ENCODE measurements at regions not wholly inside any gene's neighbourhood (a gene's known extent, or its start where the extent isn't known, plus 50 kb on each side); places are given as distances from the start of the nearest gene placed in this dataset.
"Not testable (repeated sequence)": the region's sequence is repeated elsewhere in the genome, so short reads cannot be mapped to it uniquely, and the experiment has no call there.

DNA sequence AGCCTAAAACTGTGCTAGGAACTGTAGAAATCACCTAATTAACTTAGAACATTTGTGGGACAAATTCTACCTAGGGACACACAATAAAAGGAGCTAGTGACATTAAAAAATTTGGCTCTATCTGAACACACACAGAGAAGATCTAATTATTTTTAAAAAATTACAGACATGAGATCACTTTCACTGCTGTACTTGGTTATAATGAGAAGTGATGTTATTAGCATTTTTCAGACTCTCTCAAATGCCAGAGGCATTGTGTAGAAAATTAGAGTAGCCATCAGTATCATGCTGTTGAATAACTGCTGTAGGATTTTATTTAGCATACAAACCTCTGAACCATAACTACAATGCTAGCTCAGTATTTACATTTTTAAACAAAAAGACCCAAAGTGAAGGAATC, 109.1 kb upstream of the ANK2 start:
- no peak for DNase-seq

DNA sequence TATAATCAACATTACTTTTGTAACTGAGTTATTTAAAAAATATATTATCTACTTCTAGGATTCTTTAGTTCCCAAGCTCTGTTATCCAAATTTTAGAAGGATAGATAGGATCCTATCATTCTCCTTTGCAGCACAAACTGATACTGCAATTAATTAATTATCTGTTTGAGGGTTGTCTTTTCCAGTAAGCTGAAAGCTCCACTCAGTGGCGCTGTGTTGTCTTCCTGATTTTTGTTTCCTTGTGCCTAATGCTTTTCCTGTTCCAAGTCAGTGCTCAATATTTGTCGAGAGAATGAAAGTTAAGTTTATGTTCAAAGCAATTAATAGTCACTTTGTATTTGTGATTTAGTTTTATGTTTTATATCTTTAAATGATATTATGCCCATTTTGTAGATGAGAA, 107.4 kb upstream of the ANK2 start:
- DNase-seq, result peak in 2 of 58 donors; percentile 7 to 12

DNA sequence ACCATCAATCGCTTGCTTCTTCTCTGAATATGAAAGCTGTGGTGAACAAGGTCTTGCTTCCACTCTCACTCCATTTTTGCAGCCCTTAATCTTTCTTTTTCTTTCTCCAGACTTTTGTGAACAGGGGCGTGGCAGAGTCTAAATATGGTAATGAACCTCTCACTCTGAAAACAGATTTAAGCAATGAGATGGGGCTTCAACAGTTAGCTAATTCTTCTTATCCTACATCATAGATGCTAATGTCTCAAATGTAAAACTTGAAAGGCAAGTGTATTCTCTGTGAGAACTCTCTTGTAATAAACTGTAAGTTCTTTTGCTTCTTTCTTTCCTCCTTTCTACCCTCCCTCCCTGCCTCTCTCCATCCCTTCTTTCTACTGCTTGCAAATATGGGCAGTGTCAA, 106.5 kb upstream of the ANK2 start:
- no peak for DNase-seq

DNA sequence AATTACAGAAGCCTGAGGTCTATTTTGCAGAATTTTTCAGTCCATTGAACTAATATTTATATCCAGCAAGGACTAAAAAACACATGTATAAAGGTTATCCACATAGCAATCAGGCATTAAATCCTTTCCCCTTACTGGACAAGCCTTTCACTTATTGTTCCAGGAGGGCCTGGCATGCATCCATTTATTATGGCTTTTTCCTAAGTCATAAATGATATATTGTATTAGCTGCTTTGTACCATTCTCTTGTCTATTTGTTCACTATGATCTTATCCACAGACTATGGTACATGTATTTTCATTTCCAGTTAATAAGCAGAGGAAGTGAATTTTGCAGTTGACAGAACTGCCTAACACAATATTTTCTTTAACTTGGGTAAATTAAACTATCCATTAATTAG, 105.4 kb upstream of the ANK2 start:
- DNase-seq, result no peak

DNA sequence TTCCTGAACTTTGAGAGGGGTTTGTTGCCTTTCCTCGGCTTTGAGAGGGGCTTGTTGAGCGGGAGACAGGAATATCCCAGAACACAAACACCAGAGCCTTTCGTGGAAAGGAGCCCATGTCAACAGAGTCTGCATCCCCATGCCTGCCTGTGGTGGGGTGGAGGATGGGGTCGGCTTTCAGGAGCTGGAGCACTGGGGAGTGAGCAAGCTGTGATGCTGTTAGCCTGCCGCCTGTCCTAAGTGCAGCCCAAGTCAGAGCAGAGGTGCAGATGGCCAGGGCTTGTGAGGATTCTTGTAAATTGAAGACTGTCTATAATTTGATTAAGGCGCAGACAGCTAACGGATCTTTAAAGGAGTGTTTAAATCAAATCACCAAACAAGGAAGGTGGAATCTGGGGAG, 103.3 kb upstream of the ANK2 start:
- no peak for DNase-seq

DNA sequence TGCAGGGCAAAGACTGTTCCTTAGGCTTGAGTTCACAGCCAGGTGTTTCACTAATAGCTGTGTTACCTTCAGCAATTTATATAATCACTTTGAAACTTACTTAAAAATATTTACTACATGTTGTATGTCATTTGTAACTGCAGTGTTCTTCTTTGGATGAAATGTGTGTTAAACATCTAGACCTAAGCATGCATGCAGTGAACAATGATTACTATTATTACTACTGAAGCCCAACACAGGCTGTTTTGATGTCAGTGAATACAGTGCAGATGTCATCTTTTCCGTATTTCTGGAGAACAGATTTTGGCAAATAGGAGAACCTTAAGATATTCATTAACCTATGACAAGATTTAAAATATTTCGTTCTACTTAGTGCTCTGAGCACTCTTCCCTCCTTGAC, 101.8 kb upstream of the ANK2 start:
- DNase-seq, result no peak

DNA sequence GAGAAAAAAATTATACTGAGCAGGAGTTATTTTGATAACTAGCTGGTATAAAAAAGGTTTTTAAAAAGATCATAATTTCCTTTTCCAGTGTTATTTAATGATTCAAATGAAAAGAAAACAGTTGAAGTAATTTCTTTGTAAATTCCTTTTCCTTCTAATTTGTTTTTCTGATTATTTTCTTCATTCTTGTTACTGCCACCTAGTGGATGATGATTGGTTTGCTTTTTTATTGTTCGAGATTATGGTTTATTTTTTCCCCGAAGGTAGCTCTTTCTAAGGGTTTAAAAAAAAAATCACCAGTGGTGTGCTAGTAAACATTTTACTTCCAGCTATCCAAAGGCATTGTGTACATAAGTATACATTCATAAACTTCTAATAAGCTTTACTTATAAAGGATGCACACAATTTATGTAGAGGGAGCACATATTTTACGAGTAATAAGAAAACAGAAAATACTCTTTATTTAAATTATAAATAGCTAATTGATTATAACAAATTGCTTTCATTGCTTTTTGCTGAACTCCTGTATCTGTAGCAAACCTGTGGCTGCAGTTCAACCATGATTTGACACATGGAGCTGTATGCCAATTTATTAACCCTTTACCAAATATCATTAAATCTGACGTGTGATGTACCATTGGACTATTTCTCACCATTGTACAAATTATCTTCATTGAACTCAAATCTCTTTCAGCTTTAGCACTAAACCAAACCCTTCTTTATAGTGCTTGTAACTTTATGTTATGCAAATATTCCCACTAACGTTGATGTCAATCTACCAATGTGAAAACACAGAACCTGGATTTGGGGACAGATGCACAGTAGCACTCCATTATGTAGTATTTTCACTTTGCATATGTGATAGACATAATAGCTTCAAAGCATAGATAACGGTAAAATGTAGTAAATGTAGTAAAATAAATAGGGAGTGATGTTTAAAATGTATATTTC, 97.8 kb upstream of the ANK2 start:
- DNase-seq, result no peak

DNA sequence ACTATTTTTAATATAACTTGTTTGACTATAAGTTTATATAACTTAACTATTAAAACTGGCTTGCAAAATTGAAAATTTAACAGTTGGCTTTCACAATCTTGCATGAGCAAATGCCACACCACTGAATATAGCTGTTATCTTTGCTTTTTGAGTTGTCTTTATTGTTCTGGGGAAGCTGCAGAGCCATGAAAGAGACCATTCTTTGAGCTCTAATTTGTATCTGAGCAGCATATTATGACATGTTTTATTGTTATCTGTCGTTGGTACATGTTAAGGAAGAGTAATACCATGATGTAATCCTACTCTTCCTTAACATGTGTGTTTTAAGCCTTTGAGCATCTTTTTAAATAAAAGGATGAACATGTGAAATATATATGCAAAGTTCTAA, 97.1 kb upstream of the ANK2 start:
- peak in 1 of 58 donors; percentile 53 for DNase-seq

DNA sequence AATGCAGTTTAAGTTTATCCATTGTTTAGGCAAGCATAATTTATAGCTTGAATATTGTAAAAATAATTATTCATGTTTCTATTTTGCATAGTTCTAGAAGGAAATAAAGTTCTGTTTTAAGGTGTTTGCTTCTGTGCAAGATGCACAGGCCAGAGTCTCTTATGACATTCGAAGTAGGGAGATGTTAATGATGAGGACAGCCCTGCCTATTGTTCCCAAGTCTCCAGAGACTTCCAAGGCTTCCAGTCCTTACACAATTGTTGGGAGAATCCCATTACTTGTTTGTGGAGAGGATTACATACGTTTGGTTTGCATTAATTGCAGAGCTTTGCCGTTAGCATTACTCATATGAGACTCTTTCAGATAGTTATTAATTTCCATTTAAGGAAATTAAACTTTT, 96.2 kb upstream of the ANK2 start:
- no peak for DNase-seq

DNA sequence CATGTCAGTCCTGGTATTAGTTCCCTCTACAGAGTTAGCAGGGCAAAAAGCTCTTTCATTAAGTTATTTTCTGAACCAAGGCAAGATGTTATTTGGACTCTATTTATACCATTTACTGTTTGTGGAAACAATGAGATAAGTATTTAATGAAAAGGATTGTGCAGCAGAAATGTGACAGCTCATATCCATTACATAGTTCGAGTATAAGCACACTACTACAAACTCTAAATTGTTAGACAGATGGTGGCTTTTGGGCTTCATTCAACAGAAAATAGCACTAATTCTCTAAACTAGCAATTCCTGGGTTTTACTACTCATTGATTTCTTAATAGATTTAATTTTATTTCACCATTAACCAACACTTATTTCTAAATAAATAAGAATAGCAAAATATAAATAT, 95.2 kb upstream of the ANK2 start:
- no peak for DNase-seq

DNA sequence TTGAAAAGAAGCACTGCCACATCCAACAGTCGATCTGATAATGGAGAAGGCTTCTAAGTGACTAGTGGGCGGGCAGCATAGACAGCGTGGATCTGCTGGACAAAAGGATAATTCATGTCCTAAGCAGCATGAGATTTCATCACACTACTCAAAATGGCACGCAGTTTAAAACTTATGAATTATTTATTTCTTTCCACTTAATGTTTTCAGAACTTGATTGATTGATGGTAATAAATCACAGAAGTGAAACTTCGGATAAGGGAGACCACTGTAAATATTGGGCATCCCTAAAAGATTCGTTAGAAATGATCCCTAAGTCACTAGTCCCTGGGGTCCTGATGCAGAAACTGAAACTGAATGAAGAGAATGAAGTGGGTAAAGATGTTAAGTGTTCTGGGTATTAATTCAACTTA, 93.0 kb upstream of the ANK2 start:
- peak in 14 of 58 donors; percentile 8 to 53 (median 24) for DNase-seq

DNA sequence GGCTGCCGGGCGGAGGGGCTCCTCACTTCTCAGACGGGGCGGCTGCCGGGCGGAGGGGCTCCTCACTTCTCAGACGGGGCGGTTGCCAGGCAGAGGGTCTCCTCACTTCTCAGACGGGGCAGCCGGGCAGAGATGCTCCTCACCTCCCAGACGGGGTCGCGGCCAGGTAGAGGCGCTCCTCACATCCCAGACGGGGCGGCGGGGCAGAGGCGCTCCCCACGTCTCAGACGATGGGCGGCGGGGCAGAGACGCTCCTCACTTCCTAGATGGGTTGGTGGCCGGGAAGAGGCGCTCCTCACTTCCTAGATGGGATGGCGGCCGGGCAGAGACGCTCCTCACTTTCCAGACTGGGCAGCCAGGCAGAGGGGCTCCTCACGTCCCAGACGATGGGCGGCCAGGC, 91.7 kb upstream of the ANK2 start:
- DNase-seq, result not testable (repeated sequence)

DNA sequence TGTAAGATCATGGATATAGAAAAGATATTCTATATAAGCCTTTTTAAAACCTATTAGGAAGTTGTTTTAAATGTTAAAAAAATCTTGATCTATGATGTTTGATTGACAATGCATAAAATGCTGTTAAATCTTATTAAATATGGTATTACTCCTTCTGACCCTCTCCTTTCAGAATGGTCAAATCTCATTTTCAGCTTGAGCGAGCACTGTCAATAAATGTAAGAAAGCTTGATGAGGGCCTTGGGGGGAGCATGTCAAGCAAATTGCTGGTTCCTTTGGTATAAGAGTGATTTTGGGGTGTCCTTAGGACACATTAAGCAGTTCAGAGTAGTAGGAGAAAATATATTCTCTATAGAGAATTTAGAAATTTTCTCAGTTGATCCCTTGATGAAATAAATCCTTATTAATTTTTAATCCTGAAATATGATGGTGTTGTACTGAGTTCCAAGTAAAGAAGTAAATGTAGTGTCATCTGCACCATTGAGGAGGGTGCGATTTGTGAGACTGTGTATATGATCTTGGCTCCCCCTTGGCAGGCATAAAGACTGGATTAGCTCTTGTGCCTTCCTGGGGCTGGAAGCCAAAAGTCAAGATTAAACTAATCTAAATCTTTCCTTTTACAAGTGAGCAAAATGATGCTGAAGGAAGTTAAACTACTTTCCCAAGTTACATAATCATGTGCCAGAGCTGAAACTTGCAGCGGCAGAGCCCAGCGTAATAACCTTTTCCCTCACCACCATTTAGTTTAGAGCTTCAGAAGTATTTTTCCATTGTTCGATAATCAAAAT, 82.6 kb upstream of the ANK2 start:
- DNase-seq, result no peak

DNA sequence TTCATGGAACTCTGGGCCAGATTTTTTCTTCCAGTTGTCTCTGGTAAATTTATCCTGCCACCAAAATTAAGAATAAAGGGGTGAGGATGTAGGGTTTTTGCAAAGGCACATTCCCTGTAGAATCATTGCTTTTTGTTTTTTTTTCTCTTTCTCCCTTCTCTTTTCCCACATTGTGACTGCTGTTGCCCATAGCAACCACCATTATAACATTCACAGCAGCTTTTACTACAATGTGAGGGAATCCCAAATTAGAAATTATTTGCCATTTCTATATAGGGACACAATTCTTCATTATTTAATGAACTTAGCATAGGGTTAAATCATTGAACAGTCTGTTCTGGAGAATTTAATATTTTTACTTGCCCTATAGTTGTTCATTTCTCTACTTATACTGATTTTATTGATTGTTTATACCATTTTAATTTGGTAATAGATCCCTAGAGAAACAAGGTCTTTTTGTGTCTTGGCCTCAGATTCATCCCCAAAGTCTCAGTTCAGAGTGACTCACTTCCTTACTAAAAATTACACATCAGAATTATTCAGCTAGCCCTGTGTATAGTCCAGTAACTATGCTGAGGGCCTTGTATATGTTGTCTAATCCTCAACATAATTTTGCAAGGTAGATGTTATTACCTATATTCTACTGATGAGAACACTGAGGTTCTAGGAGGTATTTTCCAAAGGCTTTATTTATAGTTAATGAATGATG, 80.8 kb upstream of the ANK2 start:
- no peak for DNase-seq

DNA sequence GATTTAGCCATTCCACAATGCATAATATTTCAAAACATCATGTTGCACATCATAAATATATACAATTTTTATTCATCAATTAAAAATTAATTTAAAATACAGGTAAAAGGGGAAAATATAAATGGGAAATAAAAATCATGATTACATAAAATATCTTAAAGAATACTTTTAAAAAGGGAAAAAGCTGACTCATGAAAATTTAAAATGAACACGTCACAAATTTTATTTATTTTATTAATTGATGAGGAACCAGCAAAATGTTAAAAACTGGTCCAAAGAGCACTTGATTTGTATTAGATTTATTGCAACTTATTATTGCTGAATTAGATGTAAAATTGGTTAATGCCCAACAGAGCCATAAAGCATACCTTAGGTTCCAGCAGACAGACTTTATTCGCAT, 78.5 kb upstream of the ANK2 start:
- no peak for DNase-seq

DNA sequence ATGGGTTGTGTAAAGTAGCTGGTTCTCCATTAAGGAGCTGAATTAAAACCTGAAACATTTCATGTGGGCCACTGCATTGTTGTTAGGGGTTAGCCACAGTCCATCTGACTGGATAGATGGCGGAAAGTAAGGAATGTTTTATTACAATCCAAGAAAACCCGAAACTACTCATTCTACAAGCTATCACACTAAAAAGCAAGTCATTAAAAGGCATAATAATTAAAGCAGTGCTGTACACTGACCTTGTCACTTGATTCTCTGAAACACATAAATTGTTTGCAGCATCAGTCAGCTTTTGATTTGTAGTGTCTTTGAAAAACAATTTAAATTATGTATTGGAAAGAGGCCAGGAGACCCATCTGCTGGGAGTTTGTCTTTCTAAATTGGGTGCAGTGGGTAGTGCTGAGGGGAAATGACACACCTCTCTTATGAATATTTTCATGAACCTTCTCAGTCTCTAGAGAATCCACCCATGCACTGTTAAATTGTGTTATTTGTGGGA, 75.7 kb upstream of the ANK2 start:
- no peak for DNase-seq

DNA sequence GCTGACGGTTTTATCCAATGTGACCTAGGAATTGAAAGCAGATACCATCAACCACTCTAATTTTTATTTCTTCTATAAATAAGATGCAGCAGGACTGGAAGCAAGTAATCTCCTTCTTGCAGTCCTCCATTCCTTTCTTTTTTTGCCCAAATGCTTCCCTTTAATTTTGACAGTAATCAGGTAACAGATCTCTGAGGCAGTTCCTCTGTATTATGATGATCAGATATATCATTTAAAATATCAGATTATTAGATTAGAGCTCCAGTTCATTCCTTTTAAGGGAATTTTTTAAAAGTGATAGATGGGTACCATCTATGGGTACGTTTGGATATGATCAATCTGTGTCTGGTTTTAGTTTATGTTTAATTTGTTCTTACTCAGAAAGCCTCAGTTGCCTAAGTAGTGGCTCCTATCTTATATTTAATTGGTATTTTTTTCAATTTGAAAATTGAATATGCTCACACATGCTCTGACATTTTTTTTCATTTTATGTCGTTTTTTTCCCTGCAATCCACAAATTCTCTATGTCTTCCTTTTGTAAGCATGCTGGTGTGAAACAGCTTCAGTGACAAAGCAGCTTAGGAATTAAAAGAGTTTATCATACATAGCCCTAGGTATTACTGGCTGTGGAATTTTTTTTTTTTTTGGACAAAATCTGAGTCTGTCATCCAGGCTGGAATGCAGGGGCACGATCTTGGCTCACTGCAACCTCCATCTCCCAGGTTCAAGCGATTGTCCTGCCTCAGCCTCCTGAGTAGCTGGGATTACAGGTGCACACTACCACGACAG, 73.7 kb upstream of the ANK2 start:
- DNase-seq, result no peak

DNA sequence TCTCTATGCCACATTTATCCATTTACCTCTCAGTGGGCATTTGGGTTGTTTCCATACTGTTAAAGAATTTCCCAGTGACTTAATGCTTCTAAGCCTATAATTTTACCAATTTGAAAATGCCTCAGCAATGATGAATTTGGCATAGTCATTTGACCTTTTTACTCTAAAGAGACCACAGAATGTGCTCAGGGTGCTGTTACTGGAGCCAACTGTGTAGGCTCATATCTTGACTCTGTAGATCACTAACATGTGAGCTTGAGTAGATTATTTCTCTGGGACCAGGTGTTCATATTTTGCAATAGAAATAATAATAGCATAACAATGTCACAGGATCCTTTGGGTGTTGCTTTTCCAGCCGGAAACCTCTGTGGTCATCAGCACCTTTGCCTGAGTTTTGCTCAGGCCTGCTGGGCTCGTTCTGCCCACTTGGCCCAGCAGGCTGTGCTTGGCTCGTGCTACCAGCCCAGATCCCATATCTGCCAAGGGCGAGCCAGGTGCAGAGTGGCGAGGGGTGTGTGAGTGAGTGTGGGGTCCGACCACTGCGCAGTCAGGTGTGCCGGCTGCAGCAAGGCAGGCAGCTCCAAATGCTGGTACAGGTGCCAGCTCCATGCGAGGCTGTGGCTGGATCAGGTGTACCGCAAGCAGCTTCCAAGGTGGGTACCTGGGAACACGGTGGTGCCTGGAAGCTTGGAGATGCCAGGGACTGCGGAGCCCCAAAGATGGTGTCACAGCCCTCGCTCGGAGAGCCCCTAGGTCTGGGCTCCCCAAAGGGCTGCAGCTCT, 70.6 kb upstream of the ANK2 start:
- DNase-seq, result no peak

DNA sequence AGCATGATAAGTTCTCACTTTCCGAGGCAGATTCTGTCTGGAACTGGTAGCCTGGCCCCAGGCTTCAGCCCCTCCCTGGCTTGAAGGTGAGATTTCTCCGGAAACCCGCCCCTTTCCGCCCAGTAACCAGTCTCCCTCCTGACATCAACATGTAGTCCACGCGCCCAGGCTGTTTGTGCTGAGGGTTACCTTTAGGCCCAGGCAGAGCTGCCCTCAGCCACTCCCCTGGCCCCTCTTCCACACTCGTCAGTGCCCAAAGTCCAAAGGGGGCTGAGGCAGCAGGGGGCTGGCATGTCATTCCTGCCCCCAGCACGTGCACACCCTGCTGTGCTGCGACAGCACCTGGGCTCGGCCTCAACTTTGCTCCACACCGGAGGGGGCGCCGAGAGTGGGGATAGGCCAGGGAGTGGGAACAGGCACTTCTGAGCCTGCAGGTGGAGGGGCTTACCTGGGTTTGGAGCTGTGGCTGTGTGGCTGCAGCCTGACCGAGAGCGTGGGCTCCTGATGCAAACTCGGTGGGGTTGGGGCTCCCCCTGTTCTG, 69.5 kb upstream of the ANK2 start:
- no peak for DNase-seq

DNA sequence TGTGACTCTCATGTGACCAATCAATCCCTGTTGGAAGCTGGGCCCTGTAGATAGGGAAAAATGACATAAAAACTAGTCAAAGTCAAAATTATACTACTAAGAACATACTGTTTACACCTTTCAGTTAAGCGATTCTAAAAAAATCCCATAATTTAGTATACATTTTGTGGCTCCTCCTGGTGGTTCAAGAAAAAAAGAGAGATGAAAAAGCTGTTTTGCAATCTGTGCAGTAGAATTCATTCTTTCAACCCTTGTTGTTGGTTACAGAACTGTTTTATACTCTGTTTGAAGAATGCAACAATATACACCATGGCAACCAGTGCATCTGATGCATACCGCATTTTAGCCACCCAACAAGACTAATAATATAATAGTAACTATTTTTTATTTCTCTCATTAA, 66.8 kb upstream of the ANK2 start:
- DNase-seq, result no peak
